OCI-LY7 (cell line): ENCODE measurements at regions not wholly inside any gene's neighbourhood (a gene's known extent, or its start where the extent isn't known, plus 50 kb on each side); places are given as distances from the start of the nearest gene placed in this dataset.

Experiments
- BruUV-seq: library from RNA; stranded (reverse); fragments of 400-500 nt; replicated peaks from 2 replicates; lab custom pipeline; 2021; lab: Mats Ljungman, UMichigan
- CTCF ChIA-PET: fragments of 300-600 bp; sonication (Branson Sonifier 250); formaldehyde crosslinking; loops from one replicate; lab custom pipeline; 2022; ENCODE audit warnings: antibody characterized with exemption; ENCODE audit not compliant: unreplicated experiment; lab: Charles Lee
- POLR2A ChIA-PET: fragments of 300-600 bp; sonication (Branson Sonifier 250); formaldehyde crosslinking; loops from one replicate; lab custom pipeline; 2022; ENCODE audit warnings: antibody characterized with exemption; lab: Charles Lee
- DNase-seq: peaks from one replicate; pipeline ENCODE4 v3.0.0-alpha.2; 2015; ENCODE audit warnings: low spot score
- H2AFZ ChIP-seq: fragments of 200-600 bp; sonication (generic), shearing (Covaris generic); 2 replicates; pipeline ENCODE4 v1.6.1; 2014; ENCODE audit warnings: mild to moderate bottlenecking, antibody characterized with exemption, low read length, moderate library complexity
- H3K27ac ChIP-seq: fragments of 200-600 bp; sonication (generic); 2 replicates; pipeline ENCODE4 v1.5.1; 2014; ENCODE audit warnings: mixed run types, low read depth, mild to moderate bottlenecking, moderate library complexity, low read length, inconsistent platforms; ENCODE audit not compliant: poor library complexity, severe bottlenecking
- H3K36me3 ChIP-seq: fragments of 200-600 bp; sonication (generic); 2 replicates; pipeline ENCODE4 v1.6.1; 2014; ENCODE audit warnings: mild to moderate bottlenecking, antibody characterized with exemption, low read length, moderate library complexity, mixed read lengths; ENCODE audit not compliant: insufficient read depth
- H3K4me1 ChIP-seq: fragments of 200-600 bp; sonication (generic); 2 replicates; pipeline ENCODE4 v1.5.1; 2014; ENCODE audit warnings: mild to moderate bottlenecking, low read length; ENCODE audit not compliant: insufficient read depth, poor library complexity, severe bottlenecking
- H3K4me2 ChIP-seq: fragments of 200-600 bp; sonication (generic); 2 replicates; pipeline ENCODE4 v1.6.1; 2014; ENCODE audit warnings: mild to moderate bottlenecking, low read length
- H3K4me3 ChIP-seq: fragments of 200-600 bp; sonication (generic); 2 replicates; pipeline ENCODE4 v1.5.1; 2014; ENCODE audit warnings: mild to moderate bottlenecking, low read depth, low read length; ENCODE audit not compliant: poor library complexity, severe bottlenecking
- H3K79me2 ChIP-seq: fragments of 200-600 bp; sonication (generic); 2 replicates; pipeline ENCODE4 v1.6.1; 2016; ENCODE audit warnings: low read depth, mild to moderate bottlenecking, low read length, moderate library complexity, mixed read lengths; ENCODE audit not compliant: insufficient read depth
- H3K9me2 ChIP-seq: fragments of 200-600 bp; sonication (generic); 2 replicates; pipeline ENCODE4 v1.6.1; 2016; ENCODE audit warnings: mild to moderate bottlenecking, low read length, mixed read lengths; ENCODE audit not compliant: insufficient read depth
- H3K9me3 ChIP-seq: fragments of 200-600 bp; sonication (generic); 2 replicates; pipeline ENCODE4 v1.6.1; 2014; ENCODE audit warnings: mild to moderate bottlenecking, mixed run types, low read length, mixed read lengths
- H4K20me1 ChIP-seq: fragments of 200-600 bp; sonication (generic); 2 replicates; pipeline ENCODE4 v1.6.1; 2014; ENCODE audit warnings: mild to moderate bottlenecking, antibody characterized with exemption, low read length, moderate library complexity, mixed read lengths; ENCODE audit not compliant: insufficient read depth
- CTCF ChIP-seq: fragments of 200-600 bp; sonication (generic); conservative IDR thresholded peaks from 2 replicates; pipeline ENCODE4 v1.5.1; 2014; ENCODE audit warnings: mild to moderate bottlenecking, antibody characterized with exemption, low read length, moderate library complexity, mixed read lengths
- EZH2phosphoT487 ChIP-seq: fragments of 200-600 bp; sonication (generic); IDR thresholded peaks from 2 replicates; pipeline ENCODE4 v1.6.1; 2018; ENCODE audit warnings: low read depth, borderline replicate concordance, mild to moderate bottlenecking, mixed run types, antibody characterized with exemption, low read length, moderate library complexity, mixed read lengths
- intact Hi-C: fragments of 100-400 bp; cut with micrococcal nuclease; formaldehyde crosslinking; loops from one replicate; pipeline ENCODE4 v1.10.0; 2022; ENCODE audit not compliant: unreplicated experiment

- ChIA-PET CTCF (no interaction called here), POLR2A (interaction anchor here (0.6 to 1.8 kb wide), 3 partner anchors 9 to 889 kb away, joined by 3 to 6 read pairs (median 3); no protein-coding TSS in a partner anchor)
- intact Hi-C loops = no loop called here
- no peak for TF ChIP-seq CTCF
- TF ChIP-seq EZH2phosphoT487 = no peak
- Histone ChIP-seq H3K4me3 (no peak overlapping the region), H3K4me1 (peaks cover 33% of the 10 kb centered on the region), H3K4me2 (no peak overlapping the region; the same call in 1 of the 2 replicates), H3K27ac (no peak overlapping the region), H3K79me2 (no peaks in the 10 kb centered on the region), H2AFZ (peak overlapping the region; percentile 26; the same call in 1 of the 2 replicates), H4K20me1 (no peaks in the 10 kb centered on the region), H3K9me2 (no peaks in the 10 kb centered on the region), H3K9me3 (peaks cover 4% of the 10 kb centered on the region; the same call in 1 of the 2 replicates), H3K36me3 (no peaks in the 10 kb centered on the region)
- no peak for DNase-seq
- BruUV-seq = no TSS peak
Measured at GRCh38 chr11:123272565-123272964, 77.5 kb upstream of the CLMP start.

GRCh38 chr11:123268156-123268555, 73.1 kb upstream of the CLMP start:
- no peaks in the 10 kb centered on the region for H4K20me1 ChIP-seq
- intact Hi-C loops = loop anchor here (10.0 kb wide), 1 partner anchor 513 kb away; no protein-coding TSS in a partner anchor
- no TSS peak for BruUV-seq
- peak; percentile 43 for DNase-seq
- CTCF ChIA-PET = no interaction called here
- no peaks in the 10 kb centered on the region for H3K9me3 ChIP-seq
- H3K36me3 ChIP-seq = no peaks in the 10 kb centered on the region
- no peaks in the 10 kb centered on the region for H3K9me2 ChIP-seq
- peak overlapping the region; percentile 47 for H3K27ac ChIP-seq
- TF ChIP-seq EZH2phosphoT487 (no peak), CTCF (no peak)
- H3K79me2 ChIP-seq = no peaks in the 10 kb centered on the region
- peak overlapping the region; percentile 85 for H2AFZ ChIP-seq
- no peak overlapping the region for H3K4me3 ChIP-seq
- peaks cover 62% of the 10 kb centered on the region for H3K4me1 ChIP-seq
- POLR2A ChIA-PET = interaction anchor here (0.6 kb wide), 1 partner anchor 899 kb away, joined by 3 read pairs; no protein-coding TSS in a partner anchor
- peak overlapping the region; percentile 47 for H3K4me2 ChIP-seq

GRCh38 chr11:123265951-123266350, 70.9 kb upstream of the CLMP start:
- BruUV-seq = no TSS peak
- H3K9me3 ChIP-seq = no peaks in the 10 kb centered on the region
- CTCF ChIA-PET = interaction anchor here (1.0 kb wide), 1 partner anchor 19 kb away, joined by 4 read pairs; no protein-coding TSS in a partner anchor

More at GRCh38 chr11:123265951-123266350, 70.9 kb upstream of the CLMP start:
- Histone ChIP-seq H3K4me3 (no peak overlapping the region), H4K20me1 (no peaks in the 10 kb centered on the region), H3K9me2 (no peaks in the 10 kb centered on the region), H2AFZ (peak overlapping the region; percentile 1; the same call in 1 of the 2 replicates), H3K79me2 (no peaks in the 10 kb centered on the region), H3K4me2 (peak overlapping the region; percentile 71), H3K4me1 (peaks cover 75% of the 10 kb centered on the region), H3K27ac (peak overlapping the region; percentile 93), H3K36me3 (no peaks in the 10 kb centered on the region)
- POLR2A ChIA-PET = interaction anchor here (0.7 kb wide), 1 partner anchor 206 kb away, joined by 3 read pairs; no protein-coding TSS in a partner anchor
- no peak for DNase-seq
- TF ChIP-seq EZH2phosphoT487 = no peak
- no peak for TF ChIP-seq CTCF
- intact Hi-C loops = loop anchor here (10.0 kb wide), 1 partner anchor 511 kb away; no protein-coding TSS in a partner anchor
